NK-92 treated with Interleukin-12 subunit alpha and Interleukin-12 subunit beta, amount 100 ng/mL, for 24 hours (cell line): ENCODE measurements at regions not wholly inside any gene's neighbourhood (a gene's known extent, or its start where the extent isn't known, plus 50 kb on each side); places are given as distances from the start of the nearest gene placed in this dataset.

Experiments
- DNase-seq: peaks from one replicate; lab custom pipeline; 2025; lab: John Stamatoyannopoulos, UW

DNA sequence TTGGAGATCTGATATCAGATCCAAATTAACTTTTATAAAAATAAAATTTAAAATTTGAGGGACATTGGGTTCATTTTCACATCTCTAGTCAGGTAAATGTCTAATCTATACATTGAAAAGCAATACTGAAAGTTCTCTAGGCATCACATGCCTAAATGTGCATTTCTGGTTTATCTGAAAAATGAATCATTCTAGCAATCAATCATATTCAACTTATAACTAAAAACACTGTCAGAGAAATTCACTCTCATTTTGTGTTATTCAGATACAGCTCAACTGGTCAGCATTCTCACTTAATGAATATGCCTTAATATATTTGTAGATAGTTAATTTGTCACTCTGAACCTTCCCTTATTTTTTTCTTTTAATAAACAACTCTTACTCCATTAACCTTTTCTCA lies 243.2 kb downstream of the CASP12 start:
- no peak for DNase-seq

GRCh38 chr11:104654181-104654813 lies 244.0 kb downstream of the CASP12 start:
- DNase-seq, result no peak

- no peak for DNase-seq
Measured at GRCh38 chr11:104653407-104653806, 244.9 kb downstream of the CASP12 start.

DNA sequence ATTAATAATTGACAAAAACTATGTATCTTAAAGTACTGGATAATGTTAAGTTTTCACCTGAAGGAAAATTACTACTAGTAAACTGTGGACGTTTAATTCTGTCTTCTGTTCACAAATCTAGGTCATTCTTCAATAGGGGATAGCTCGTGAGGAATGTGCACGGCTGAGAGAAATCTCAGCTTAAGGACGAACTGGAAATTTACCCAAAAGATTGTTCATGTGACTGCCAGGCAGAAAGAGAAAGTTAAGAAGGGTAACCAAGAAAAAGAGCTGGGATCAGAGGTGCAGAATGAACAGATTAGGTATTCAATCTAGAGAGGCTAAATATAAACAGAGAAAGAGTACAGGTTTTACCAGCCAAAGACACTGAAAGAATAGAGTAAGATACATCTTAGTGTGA lies 245.3 kb downstream of the CASP12 start:
- no peak for DNase-seq

DNA sequence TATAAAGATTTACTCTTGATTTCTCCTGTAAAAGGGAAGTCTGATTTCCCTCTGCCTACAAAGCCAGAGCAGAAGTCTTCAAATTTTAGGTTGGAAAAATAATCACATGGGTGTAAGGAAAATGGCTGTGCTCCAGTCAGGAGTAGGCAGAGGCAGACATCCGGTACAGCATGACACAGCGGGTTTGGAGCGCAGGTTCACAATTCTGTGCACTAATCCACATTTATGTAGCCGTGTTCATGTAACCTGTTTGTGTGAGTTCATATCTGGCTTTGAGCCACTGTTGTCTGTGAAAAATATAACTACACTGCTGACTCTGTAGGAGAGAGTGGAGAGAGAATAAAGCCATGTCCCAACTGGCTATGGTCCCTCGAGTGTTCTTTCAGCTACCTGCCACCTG lies 248.0 kb downstream of the CASP12 start:
- no peak for DNase-seq

- DNase-seq, result no peak
Measured at GRCh38 chr11:104649002-104649401, 249.3 kb downstream of the CASP12 start.

DNA sequence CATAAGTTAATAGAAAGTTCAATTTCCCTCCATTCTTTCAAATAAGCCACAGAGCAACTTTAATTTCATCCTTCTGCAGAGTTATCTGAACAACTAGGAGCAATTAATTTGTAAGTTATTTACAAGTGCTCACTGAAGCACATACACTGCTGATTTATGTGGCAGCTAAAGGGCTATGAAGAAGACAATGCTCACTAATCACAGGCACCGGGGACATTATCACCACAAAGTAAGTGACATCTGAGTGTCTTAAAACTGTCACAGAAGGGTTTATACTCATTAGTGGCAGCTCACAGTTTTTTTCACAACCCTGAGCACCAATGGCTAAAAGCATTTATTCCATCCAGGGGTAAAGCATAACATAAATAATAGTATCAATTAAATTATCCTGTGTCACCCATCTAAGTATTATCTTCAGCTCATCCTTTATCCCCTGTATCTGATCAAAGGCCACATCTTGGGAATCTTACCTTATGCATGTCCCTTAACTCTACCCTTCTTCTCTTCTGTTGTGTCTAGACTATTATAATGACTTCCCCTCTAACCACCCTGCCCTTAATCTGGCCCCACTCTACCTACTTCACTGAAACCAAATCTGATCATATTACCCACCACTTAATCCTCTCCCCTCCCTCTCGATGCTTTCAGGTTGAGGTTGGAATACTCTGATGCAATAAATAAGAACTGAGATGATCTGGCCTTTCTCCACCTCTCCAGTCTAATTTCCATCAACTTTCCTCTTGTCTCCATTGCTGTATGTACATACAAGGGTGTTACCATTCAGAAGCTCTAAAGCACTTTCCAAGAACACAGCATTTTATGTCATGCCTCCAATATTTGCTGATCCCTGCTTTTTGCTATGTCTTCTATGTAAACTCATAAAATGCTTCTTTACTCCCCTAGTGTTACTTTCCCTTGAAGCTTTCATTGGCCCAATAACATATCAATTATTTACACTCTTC lies 252.7 kb downstream of the CASP12 start:
- no peak for DNase-seq

GRCh38 chr11:104637662-104638170 lies 260.5 kb downstream of the CASP12 start:
- DNase-seq, result no peak

GRCh38 chr11:104633226-104633625 lies 265.0 kb downstream of the CASP12 start:
- DNase-seq, result no peak

GRCh38 chr11:104630352-104630751 lies 267.9 kb downstream of the CASP12 start:
- no peak for DNase-seq

GRCh38 chr11:104625246-104625645 lies 273.0 kb downstream of the CASP12 start:
- no peak for DNase-seq

GRCh38 chr11:104624021-104624420 lies 274.2 kb downstream of the CASP12 start:
- DNase-seq, result no peak

DNA sequence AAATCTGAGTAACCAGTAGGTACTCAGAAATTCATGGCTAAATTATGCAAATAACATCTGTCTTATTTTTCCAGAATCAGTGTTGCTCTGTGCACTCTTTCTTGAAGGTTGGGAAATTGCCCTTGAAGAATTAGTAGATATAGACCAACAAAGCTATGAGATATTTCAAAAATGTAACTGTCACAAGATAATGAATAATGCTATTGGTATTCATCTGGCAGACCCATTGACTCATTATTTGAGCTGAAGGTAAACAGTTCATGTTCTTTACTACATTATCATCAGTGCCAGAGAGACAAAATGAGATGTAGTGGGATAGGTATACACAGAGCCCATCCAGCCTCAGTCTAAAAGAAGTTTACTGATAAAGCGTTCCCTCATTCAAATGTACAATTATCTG lies 274.7 kb downstream of the CASP12 start:
- DNase-seq, result no peak

GRCh38 chr11:104620991-104621390 lies 277.3 kb downstream of the CASP12 start:
- DNase-seq, result no peak

DNA sequence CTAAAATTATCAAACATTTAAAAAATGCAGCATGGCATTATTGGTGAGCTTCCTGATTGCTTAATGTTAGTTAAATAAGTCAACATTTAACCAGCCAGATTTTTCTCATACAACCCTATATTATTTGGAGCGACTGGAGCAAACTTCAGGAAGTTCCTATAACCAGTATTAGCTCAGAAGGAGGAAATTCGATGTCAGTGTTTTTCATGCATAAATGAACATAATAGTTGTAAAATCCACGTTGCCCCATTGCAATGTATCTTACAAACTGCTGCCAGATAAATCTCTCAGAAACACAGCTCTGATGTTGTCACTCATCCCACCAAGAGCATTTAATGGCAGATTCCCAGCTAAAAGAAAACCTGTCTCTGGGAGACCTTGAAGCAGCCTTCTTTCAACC lies 278.5 kb downstream of the CASP12 start:
- no peak for DNase-seq

GRCh38 chr11:104618954-104619353 lies 279.3 kb downstream of the CASP12 start:
- DNase-seq, result no peak

DNA sequence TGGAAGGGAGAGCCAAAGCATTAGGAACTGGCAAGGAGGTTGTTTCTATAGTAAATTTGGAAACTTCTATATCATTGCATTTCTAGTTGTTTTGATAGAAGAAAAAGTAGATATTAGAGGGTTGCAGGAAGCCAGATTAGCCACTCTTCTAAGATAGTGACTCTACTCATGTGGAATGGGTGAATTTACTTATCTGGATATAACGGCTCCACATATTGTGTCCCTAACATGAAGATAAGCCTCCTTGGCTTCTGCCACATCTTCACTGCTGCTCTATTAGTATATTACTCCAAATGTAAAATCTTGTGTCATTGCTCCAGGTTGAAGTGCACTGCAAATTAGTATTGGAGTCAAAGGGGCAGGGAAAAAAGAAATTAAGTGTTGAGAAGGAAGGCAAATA lies 283.3 kb downstream of the CASP12 start:
- DNase-seq, result no peak

GRCh38 chr11:104614117-104614680 lies 284.1 kb downstream of the CASP12 start:
- no peak for DNase-seq

- no peak for DNase-seq
Measured at GRCh38 chr11:104610635-104611034, 287.6 kb downstream of the CASP12 start.

DNA sequence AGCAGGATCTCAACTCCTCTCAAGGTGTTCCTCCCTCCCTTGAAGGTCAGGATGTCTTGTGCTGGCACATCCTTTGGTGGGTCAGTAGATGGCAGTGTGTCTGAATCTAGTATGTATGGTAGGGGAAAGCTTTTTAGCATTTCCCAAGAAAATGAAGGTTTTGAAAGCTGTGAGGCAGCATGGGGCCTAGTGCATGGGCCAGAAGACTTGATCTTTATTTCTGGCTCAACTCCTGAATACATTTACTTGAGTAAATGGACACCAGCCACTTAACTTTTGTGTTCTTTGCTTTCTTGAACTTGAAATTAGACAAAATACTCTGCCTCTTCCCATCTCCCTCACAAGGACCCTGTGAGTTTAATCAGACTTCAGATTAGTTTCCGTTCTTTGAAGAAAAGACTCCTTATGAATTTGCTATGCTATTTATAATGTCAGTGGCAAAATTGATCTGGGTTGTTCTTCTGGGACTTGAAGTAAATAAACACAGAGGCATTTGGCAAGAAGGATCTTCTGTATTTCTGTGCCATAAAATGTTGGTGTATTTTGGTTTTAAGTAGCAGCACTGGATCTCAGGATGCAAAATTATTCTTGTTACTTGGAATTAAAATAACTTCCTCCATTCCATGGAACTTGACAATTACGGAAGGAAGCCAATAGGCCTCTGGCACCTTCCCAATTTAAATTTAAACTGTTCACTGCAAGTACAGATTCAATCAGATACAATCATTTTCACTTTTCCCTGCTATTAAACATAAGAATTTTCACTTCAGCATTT lies 288.8 kb downstream of the CASP12 start:
- no peak for DNase-seq

GRCh38 chr11:104602643-104603042 lies 295.6 kb downstream of the CASP12 start:
- no peak for DNase-seq
